H9 (cell line): ENCODE measurements at regions not wholly inside any gene's neighbourhood (a gene's known extent, or its start where the extent isn't known, plus 50 kb on each side); places are given as distances from the start of the nearest gene placed in this dataset.

Source experiments
- DNase-seq: peaks from one replicate; pipeline ENCODE4 v3.0.0-alpha.2; 2017
- H2AFZ ChIP-seq: one replicate; pipeline ENCODE4 v1.6.1; 2013; ENCODE audit warnings: mild to moderate bottlenecking, low read length, control low read depth, moderate library complexity
- H2AK5ac ChIP-seq: 2 replicates; pipeline ENCODE4 v1.6.1; 2013; ENCODE audit warnings: low read length, control low read depth, mixed read lengths; ENCODE audit not compliant: insufficient read length
- H2BK120ac ChIP-seq: one replicate; pipeline ENCODE4 v1.6.1; 2013; ENCODE audit warnings: low read depth, mild to moderate bottlenecking, low read length, control low read depth, inconsistent platforms; ENCODE audit not compliant: poor library complexity, severe bottlenecking
- H2BK12ac ChIP-seq: 2 replicates; pipeline ENCODE4 v1.6.1; 2013; ENCODE audit warnings: low read length, control low read depth, mixed read lengths, low read depth; ENCODE audit not compliant: insufficient read length
- H2BK15ac ChIP-seq: 2 replicates; pipeline ENCODE4 v1.6.1; 2013; ENCODE audit warnings: low read depth, low read length, control low read depth
- H2BK20ac ChIP-seq: one replicate; pipeline ENCODE4 v1.6.1; 2013; ENCODE audit warnings: low read depth, mild to moderate bottlenecking, low read length, control low read depth, inconsistent platforms; ENCODE audit not compliant: poor library complexity, severe bottlenecking
- H2BK5ac ChIP-seq: 2 replicates; pipeline ENCODE4 v1.6.1; 2013; ENCODE audit warnings: low read length, control low read depth, mixed read lengths; ENCODE audit not compliant: insufficient read length
- H3K14ac ChIP-seq: 2 replicates; pipeline ENCODE4 v1.6.1; 2013; ENCODE audit warnings: low read length, control low read depth; ENCODE audit not compliant: insufficient read depth
- H3K18ac ChIP-seq: 2 replicates; pipeline ENCODE4 v1.6.1; 2013; ENCODE audit warnings: low read depth, mild to moderate bottlenecking, mixed read lengths, low read length, control low read depth; ENCODE audit not compliant: insufficient read length
- H3K23ac ChIP-seq: 2 replicates; pipeline ENCODE4 v1.6.1; 2013; ENCODE audit warnings: low read length, control low read depth, mixed read lengths, low read depth; ENCODE audit not compliant: insufficient read length
- H3K23me2 ChIP-seq: 2 replicates; pipeline ENCODE4 v1.6.1; 2013; ENCODE audit warnings: low read depth, mild to moderate bottlenecking, mixed read lengths, low read length, control low read depth; ENCODE audit not compliant: insufficient read length, poor library complexity, severe bottlenecking
- H3K27ac ChIP-seq: 2 replicates; pipeline ENCODE4 v1.5.1; 2013; ENCODE audit warnings: low read length, control low read depth, mixed read lengths, low read depth; ENCODE audit not compliant: insufficient read length
- H3K27me3 ChIP-seq: 2 replicates; pipeline ENCODE4 v1.6.1; 2013; ENCODE audit warnings: low read length, control low read depth, inconsistent platforms; ENCODE audit not compliant: insufficient read depth
- H3K4ac ChIP-seq: 2 replicates; pipeline ENCODE4 v1.6.1; 2013; ENCODE audit warnings: low read depth, mild to moderate bottlenecking, control low read depth, inconsistent platforms, low read length, moderate library complexity
- H3K4me1 ChIP-seq: 2 replicates; pipeline ENCODE4 v1.6.1; 2013; ENCODE audit warnings: low read length, control low read depth, inconsistent platforms; ENCODE audit not compliant: insufficient read depth
- H3K4me2 ChIP-seq: 2 replicates; pipeline ENCODE4 v1.6.1; 2013; ENCODE audit warnings: low read length, control low read depth, mixed read lengths; ENCODE audit not compliant: insufficient read length, insufficient read depth
- H3K56ac ChIP-seq: 2 replicates; pipeline ENCODE4 v1.6.1; 2013; ENCODE audit warnings: low read depth, mild to moderate bottlenecking, mixed read lengths, low read length, control low read depth; ENCODE audit not compliant: insufficient read length
- H3K79me1 ChIP-seq: 2 replicates; pipeline ENCODE4 v1.6.1; 2013; ENCODE audit warnings: low read depth, mild to moderate bottlenecking, moderate library complexity, low read length, control low read depth, inconsistent platforms; ENCODE audit not compliant: insufficient read depth, poor library complexity, severe bottlenecking
- H3K79me2 ChIP-seq: 2 replicates; pipeline ENCODE4 v1.6.1; 2013; ENCODE audit warnings: low read length, control low read depth, inconsistent platforms; ENCODE audit not compliant: insufficient read depth
- H3K9ac ChIP-seq: 2 replicates; pipeline ENCODE4 v1.6.1; 2013; ENCODE audit warnings: low read length, control low read depth, mixed read lengths; ENCODE audit not compliant: insufficient read length; ENCODE audit errors: extremely low read depth
- H3K9me3 ChIP-seq: one replicate; pipeline ENCODE4 v1.6.1; 2013; ENCODE audit warnings: low read depth, low read length, inconsistent platforms; ENCODE audit not compliant: control insufficient read depth
- H3T11ph ChIP-seq: one replicate; pipeline ENCODE4 v1.6.1; 2013; ENCODE audit warnings: mild to moderate bottlenecking, low read length, control low read depth, inconsistent platforms
- H4K20me1 ChIP-seq: one replicate; pipeline ENCODE4 v1.6.1; 2013; ENCODE audit not compliant: control insufficient read depth, insufficient read length, insufficient read depth
- H4K5ac ChIP-seq: 2 replicates; pipeline ENCODE4 v1.6.1; 2013; ENCODE audit warnings: low read depth, mild to moderate bottlenecking, mixed read lengths, low read length, control low read depth; ENCODE audit not compliant: insufficient read length
- H4K8ac ChIP-seq: replicated peaks from 2 replicates; pipeline ENCODE4 v1.6.1; 2013; ENCODE audit warnings: low read length, control low read depth, mixed read lengths, low read depth; ENCODE audit not compliant: insufficient read length
- H4K91ac ChIP-seq: 2 replicates; pipeline ENCODE4 v1.6.1; 2013; ENCODE audit warnings: low read depth, mild to moderate bottlenecking, moderate library complexity, mixed read lengths, low read length, control low read depth; ENCODE audit not compliant: insufficient read length
- H3K27ac Mint-ChIP-seq, 3 experiments: 2 replicates in 2 of 3; 3 replicates in 1 of 3; pipeline ENCODE4 v1.8.0; 2020 to 2021; ENCODE audit warnings: mixed read lengths in 3 of 3, mild to moderate bottlenecking in 1 of 3, moderate library complexity in 1 of 3
- H3K27me3 Mint-ChIP-seq: 2 replicates; pipeline ENCODE4 v1.8.0; 2021; ENCODE audit warnings: low read depth, mild to moderate bottlenecking, moderate library complexity, mixed read lengths
- H3K36me3 Mint-ChIP-seq, 3 experiments: 2 replicates in 2 of 3; 3 replicates in 1 of 3; pipeline ENCODE4 v1.8.0; 2020 to 2021; ENCODE audit warnings: low read depth in 3 of 3, mixed read lengths in 3 of 3; ENCODE audit not compliant: insufficient read depth in 1 of 3
- H3K4me1 Mint-ChIP-seq, 2 experiments: 2 replicates each; pipeline ENCODE4 v1.8.0; 2020; ENCODE audit warnings: mixed read lengths in 2 of 2
- H3K4me3 Mint-ChIP-seq, 2 experiments: 2 replicates in 1 of 2; 3 replicates in 1 of 2; pipeline ENCODE4 v1.8.0; 2020 to 2021; ENCODE audit warnings: mild to moderate bottlenecking in 2 of 2, mixed read lengths in 2 of 2, moderate library complexity in 1 of 2
- H3K9me3 Mint-ChIP-seq, 2 experiments: 2 replicates in 1 of 2; 3 replicates in 1 of 2; pipeline ENCODE4 v1.8.0; 2020; ENCODE audit warnings: mild to moderate bottlenecking in 2 of 2, mixed read lengths in 2 of 2, moderate library complexity in 1 of 2
- WGBS: extraction: QIAGEN DNeasy Blood & Tissue Kit; methylation state at CpG from one replicate; pipeline ENCODE4 v1.1.7; 2013; ENCODE audit warnings: missing lambda C conversion rate, low lambda C conversion rate, mixed read lengths; ENCODE audit not compliant: insufficient read length; ENCODE audit errors: extremely low coverage; 5-methylcytosine and 5-hydroxymethylcytosine counted together
- TF ChIP-seq, protein P1 (sequence below): fragments of 200-600 bp; sonication (generic); conservative IDR thresholded peaks from 3 replicates; pipeline ENCODE4 v1.8.0; 2021; ENCODE audit warnings: antibody characterized with exemption, mild to moderate bottlenecking

GRCh38 chr2:118496870-118497611 is 350.4 kb downstream of the EN1 start:
- Histone ChIP-seq H2BK12ac (no peak overlapping the region), H2BK5ac (no peak overlapping the region), H3K79me2 (no peaks in the 10 kb centered on the region), H3K23me2 (no peaks in the 10 kb centered on the region), H3K4me2 (no peak overlapping the region), H3K79me1 (no peaks in the 10 kb centered on the region), H4K5ac (no peak overlapping the region), H3K9me3 (no peaks in the 10 kb centered on the region), H2AK5ac (no peak overlapping the region), H4K8ac (no peak overlapping the region), H3K4me1 (peaks cover 7% of the 10 kb centered on the region; the same call in 1 of the 2 replicates), H4K20me1 (no peaks in the 10 kb centered on the region), H4K91ac (no peak overlapping the region), H2BK120ac (no peak overlapping the region), H3T11ph (no peak overlapping the region), H3K23ac (no peak overlapping the region), H3K18ac (no peak overlapping the region), H2BK20ac (no peak overlapping the region), H2BK15ac (no peak overlapping the region), H2AFZ (no peak overlapping the region), H3K14ac (no peak overlapping the region), H3K27ac (no peak overlapping the region), H3K4ac (no peak overlapping the region), H3K27me3 (no peaks in the 10 kb centered on the region), H3K9ac (no peak overlapping the region), H3K56ac (no peak overlapping the region)
- TF ChIP-seq, protein P1, sequence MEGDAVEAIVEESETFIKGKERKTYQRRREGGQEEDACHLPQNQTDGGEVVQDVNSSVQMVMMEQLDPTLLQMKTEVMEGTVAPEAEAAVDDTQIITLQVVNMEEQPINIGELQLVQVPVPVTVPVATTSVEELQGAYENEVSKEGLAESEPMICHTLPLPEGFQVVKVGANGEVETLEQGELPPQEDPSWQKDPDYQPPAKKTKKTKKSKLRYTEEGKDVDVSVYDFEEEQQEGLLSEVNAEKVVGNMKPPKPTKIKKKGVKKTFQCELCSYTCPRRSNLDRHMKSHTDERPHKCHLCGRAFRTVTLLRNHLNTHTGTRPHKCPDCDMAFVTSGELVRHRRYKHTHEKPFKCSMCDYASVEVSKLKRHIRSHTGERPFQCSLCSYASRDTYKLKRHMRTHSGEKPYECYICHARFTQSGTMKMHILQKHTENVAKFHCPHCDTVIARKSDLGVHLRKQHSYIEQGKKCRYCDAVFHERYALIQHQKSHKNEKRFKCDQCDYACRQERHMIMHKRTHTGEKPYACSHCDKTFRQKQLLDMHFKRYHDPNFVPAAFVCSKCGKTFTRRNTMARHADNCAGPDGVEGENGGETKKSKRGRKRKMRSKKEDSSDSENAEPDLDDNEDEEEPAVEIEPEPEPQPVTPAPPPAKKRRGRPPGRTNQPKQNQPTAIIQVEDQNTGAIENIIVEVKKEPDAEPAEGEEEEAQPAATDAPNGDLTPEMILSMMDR, result no peak
- Mint-ChIP-seq H3K27ac (peak overlapping the region in 2 of 3 experiments; percentile 8 to 10; a peak in 2 of 7 replicates), H3K9me3 (peaks cover 2% of the 10 kb centered on the region in 2 experiments; a peak in 4 of 5 replicates), H3K4me1 (peaks cover 31 to 32% of the 10 kb centered on the region in 2 experiments), H3K4me3 (no peak overlapping the region), H3K27me3 (peaks cover 6% of the 10 kb centered on the region), H3K36me3 (peaks cover 2% of the 10 kb centered on the region in 3 experiments; a peak in 6 of 7 replicates)
- DNase-seq, result no peak
- WGBS, result no CpG with 5 or more reads among the region's 7 CpGs
